Endothelial cell of umbilical vein (primary cell): ENCODE measurements at regions not wholly inside any gene's neighbourhood (a gene's known extent, or its start where the extent isn't known, plus 50 kb on each side); places are given as distances from the start of the nearest gene placed in this dataset.

Experiments used
- CTCF ChIP-seq, 2 donors: IDR thresholded peaks; 1 replicate in 1 of 2; 2 replicates in 1 of 2; pipeline ENCODE4 v1.5.1; 2011; ENCODE audit warnings: low read length in 2 of 2, mild to moderate bottlenecking in 2 of 2, moderate library complexity in 2 of 2, control low read depth in 1 of 2, inconsistent platforms in 1 of 2, low read depth in 1 of 2; ENCODE audit not compliant: insufficient read depth in 1 of 2; ENCODE audit errors: extremely low read depth in 1 of 2
- MYC ChIP-seq: IDR thresholded peaks from one replicate; pipeline ENCODE4 v1.6.1; 2011; ENCODE audit warnings: mild to moderate bottlenecking, low read depth, low read length
- POLR2A ChIP-seq: IDR thresholded peaks from 2 replicates; pipeline ENCODE4 v1.6.1; 2012; ENCODE audit warnings: low read depth, mild to moderate bottlenecking, control low read depth, low read length

- TF ChIP-seq CTCF (IDR thresholded peaks at IDR 0.05; ENCODE audit: extremely low read depth in 1 of 2, insufficient read depth in 1 of 2, low read depth in 1 of 2, low read length in 2 of 2): no peak
- TF ChIP-seq MYC: no peak
- no peak for TF ChIP-seq POLR2A
These were observed 121.5 kb upstream of the CSNK1A1L start for GRCh38 chr13:37226971-37227370.
